HG02623 (cell line): ENCODE measurements at regions not wholly inside any gene's neighbourhood (a gene's known extent, or its start where the extent isn't known, plus 50 kb on each side); places are given as distances from the start of the nearest gene placed in this dataset.

Experiments used
- ATAC-seq: cut with Tn5 transposase; IDR thresholded peaks from one replicate; pipeline ENCODE4 v1.9.1; 2021; ENCODE audit warnings: moderate library complexity; ENCODE audit not compliant: unreplicated experiment

DNA sequence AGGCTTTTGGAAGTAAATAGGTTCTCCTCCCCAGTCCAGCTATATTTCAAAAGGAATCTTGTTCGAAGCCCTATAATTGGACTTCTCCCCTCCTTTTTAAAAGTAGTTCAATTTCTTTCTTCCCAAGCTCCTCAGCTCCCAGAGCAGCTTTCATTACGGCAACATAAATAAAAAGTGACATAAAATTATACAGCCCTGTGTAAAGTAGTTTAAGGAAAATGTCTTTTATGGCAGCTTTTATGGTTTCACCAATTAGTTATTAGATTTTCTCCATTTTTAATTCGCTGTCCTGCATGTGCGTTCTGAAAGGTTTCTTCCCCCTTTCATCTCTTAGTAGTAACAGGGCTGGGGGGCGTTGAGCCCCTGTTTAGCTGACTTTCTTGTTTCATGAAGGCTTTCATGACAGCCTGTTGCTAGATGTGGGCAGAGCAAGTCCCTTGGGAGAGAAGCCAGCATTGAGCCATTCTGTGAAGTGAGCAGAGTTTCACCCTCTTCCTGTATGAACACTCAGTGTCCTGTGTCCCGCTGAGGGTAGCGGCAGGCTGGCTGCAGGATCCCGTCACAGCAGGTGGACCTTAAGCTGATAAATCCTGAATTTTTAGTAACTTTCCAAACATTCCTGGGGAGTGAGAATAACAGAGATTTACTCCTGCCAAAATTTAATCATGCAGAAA is 229.7 kb upstream of the SPRED2 start:
- ATAC-seq, result no peak

DNA sequence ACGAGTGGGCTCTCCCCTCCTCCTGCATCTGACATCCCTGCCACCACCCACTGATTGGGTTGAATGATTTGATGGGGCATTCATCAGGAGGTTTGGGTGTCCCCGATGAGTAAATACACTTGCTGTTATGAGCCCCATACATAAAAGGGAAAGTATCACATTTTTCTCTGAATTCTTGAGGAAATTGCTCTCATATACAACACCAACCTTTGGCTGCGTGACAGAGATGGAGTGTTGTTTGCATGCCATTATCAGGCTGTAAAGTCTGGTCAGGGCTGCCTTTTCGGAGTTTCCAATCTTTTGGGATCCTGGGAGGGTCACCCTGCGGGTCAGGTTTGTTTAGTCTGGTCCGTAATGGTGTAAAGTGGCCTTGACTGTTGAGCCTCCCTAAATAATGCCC is 227.9 kb upstream of the SPRED2 start:
- ATAC-seq, result no peak

DNA sequence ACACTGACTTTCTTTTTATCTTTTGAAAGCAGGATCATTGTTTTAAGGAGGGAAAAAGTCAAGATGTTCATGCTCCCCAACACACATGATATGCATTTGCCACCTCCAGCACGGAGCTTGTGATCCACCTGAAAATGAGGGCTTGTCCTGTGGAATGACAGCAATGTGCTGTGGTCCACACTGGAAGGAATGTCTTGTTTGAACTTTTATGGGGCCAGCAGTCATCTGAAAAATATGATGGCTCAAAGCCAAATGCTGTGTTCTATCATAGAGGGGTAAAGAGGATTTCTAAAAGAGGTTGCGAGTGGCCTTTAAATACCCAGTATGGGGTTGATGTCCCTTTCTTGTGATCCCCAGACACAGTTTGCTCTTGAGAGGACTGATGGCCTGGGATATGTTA is 226.5 kb upstream of the SPRED2 start:
- no peak for ATAC-seq

DNA sequence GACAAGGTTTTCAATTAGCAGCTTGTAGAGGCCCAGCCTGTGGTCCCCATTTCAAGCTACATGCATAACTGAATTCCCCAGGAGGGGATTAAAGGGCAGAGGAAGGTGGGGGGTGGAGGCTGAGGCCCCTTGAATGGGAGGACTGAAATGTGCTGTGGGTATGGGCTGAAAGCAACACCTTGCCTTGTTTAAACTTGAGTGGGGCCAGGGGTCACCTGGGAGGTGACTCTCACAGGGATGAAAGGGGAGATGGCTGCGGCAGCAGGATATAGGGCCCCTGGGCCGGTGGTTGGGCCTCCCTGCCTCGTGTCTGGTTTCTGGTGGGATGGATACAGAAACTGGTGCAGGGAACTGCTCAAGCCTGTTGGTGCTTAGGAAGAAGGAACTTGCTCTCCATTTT is 225.9 kb upstream of the SPRED2 start:
- no peak for ATAC-seq

DNA sequence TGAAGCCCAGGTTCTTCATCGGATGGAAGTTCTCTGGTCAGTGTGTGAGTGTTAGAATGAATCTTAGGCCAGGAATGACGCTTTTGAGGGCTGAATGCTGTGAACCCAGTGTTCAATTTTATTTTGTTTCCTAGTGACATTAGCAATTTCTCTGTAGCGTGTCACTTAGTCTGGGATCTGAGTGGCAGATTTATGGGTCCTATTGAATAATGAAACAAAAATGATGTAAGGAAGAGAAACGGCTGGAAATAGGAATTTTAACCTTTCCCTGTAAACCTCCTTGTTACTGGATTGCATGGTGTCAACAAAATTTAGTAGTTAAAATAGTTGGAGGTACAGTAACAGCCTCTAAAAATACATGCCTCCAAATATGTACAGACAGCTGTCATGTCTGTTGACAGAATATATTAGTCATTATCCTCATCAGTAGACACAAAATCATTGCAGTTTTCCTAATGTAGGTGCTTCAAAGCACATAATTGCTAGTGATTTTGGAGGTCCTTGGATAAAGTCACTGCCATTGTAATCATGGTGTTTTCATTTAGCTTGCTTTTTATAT is 223.8 kb upstream of the SPRED2 start:
- ATAC-seq, result no peak

DNA sequence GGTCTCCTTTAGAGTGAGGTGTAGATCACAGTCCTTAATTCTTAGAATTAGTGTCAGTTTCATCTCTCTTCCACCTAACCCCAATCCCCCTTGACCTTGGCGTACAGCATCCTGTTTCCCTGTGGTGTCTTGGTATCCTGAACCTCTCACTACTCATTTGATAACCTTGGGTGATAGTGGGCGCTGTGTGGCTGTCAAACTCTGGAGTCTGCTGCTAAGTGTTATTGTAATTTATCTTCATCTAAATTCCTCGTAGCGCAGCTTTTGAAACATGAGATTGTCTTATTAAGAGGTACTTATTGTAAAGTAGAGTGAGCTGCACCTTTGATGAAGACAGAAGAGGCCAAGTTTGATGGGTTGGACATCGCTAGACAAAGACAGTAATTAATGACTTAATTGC is 222.6 kb upstream of the SPRED2 start:
- no peak for ATAC-seq

DNA sequence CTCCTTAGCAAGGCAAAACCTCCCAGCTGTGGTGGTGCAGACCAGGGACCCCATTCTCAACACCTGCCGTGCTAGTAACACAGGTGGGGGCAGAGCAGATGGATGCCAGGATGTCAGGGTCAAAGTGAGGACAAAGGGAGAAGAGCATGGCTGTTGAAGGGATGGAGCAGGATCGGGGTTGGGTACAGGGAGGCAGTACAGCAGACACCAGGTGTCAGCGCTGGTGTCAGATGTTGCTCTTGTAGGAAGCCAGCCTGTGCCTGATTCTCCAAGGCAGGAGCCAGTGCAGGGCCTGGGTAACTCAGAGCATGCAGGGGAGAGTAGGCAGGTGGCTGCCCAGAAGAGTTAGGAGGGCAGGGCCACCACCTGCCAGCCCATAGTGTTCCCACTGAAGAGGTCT is 222.1 kb upstream of the SPRED2 start:
- ATAC-seq, result no peak

DNA sequence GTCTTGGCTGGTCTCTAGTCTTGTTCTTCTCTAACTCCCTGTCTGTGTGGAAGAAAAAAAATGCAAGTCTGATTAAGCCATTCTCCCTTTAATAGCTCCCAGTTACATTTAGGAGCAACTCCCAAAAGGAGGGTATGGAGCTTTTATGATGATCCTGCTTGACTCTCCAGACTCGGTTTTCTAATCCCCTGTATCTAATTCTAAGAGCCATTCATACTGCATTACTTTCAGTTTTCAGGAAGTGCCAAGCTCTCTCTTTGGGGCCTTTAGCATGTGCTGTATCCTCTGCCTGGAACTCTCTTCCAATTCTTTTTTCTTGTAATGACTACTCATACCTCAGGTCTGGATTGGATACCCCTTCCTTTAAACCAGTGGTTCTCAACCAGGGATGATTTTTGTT is 219.7 kb upstream of the SPRED2 start:
- no peak for ATAC-seq

DNA sequence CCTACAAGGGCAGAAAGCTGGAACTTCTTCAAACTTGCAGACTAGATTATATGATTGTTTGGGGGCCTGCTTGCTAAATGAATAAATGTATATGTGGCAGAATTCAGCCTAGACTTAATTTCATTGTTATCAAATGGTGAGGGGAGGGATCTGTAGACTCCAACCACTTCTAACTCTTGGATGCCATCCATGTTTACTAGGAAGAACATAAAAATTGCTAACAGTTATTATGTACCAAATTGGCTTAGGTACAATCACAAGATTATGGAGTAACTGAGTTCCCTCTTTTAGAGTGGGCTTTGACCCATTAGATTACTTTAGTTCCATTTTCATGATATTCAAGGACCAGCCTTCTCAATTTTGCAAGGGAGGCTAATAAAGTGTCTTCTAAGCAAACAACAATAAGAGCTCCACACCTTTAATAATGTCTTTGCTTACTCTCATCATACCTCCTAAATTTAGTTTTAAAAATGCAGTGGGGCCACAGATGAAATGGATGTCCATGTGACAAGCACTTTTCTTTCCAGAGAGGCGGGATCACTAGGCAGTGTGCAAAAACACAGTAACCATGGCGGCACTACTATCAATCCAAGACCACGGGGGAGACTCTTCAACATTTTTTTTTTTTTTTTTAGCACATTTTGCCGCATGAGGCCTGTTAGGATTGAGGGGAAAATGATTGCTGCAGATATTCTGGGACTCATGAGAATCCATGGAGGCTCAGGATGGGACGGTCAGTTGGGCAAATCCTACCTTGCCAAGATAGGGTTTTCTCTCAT is 217.6 kb upstream of the SPRED2 start:
- ATAC-seq, result no peak

DNA sequence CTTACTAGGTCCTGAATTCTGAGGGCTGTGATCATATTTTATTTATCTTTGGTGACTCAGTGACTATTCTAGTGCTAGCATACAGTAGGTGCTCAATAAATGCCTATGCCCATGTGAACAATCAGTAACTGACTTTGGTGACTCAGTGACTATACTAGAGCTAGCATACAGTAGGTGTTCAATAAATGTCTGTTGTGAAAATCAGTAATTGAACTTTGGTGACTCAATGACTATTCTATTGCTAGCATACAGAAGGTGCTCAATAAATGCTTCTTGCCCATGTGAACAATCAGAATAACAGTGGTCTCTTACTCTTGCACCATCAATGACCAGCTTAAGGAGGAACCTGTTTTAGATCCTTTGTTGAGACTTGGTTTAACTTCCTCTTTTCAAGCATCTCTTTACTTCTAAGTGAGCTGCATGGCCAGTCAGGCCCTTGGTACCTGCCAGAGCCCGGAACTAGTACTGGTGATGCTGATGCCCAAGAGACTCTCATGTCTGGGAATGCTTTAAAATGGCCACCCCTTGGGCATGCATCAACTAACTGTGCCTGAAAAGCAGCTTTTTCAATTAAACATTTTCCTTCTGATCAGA is 214.9 kb upstream of the SPRED2 start:
- ATAC-seq, result no peak

DNA sequence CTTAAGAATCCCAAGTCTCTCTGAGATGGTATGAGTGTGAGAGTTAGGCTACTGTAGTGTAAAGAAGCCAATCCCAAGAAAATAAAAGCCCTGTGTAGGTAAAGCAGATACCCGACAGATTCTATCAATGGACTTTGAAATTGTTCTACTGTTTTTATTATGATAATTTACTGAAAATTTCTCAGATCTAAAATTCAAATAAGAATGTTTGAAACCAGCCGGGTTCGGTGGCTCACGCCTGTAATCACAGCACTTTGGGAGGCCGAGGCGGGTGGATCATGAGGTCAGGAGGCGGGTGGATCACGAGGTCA is 208.3 kb upstream of the SPRED2 start:
- ATAC-seq, result no peak

DNA sequence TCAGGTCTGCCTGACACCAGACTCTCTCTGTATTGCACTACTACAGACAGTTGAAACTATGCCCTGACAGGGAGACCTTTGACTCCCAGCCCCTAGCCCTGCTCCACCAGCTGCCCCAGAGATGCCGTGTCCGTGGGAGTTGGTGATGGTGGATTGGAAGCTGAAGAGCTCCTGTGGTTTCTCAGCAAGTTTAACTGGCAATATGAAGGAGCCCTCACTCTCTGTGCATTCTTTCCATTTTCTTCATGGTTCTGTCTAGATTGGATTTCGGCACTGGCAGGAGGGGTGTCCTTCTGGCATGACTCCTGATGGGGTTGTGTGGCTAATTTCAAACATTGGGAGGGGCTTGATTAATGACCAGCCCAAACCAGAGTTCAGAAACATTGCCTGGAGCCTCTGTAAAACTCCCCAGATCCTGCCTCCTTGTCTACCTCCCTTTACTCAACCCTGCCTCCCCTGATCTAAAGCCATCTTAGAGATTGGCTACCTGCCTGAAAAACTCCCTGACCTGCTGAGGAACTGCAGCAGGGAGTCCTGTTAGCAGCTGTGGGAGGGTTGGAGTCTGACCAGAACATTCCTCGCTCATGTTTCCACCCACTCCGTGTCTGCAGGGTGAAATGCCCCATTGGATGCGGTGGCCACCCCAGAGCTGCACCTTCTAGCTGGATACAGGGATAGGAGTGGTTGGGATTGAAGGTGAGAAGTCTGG is 206.9 kb upstream of the SPRED2 start:
- ATAC-seq, result no peak

DNA sequence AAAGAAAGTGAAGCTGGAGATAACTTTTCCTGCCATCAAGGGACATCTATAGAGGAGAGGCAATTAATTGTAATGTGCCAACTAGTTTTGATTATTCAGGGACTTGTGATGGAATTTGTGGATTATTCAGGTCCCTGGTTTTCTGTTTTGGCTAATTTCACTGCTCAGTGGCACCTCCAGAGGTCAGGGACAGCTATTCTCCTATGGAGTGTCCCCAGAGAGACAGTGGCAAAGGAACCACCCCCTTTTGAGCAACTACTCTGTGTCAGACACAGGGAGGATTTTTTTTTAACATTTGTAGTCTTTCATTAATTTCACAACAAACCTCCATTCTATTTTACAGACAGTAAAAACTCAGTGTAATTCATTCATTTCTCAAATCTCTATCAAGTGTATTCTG is 206.0 kb upstream of the SPRED2 start:
- ATAC-seq, result no peak

DNA sequence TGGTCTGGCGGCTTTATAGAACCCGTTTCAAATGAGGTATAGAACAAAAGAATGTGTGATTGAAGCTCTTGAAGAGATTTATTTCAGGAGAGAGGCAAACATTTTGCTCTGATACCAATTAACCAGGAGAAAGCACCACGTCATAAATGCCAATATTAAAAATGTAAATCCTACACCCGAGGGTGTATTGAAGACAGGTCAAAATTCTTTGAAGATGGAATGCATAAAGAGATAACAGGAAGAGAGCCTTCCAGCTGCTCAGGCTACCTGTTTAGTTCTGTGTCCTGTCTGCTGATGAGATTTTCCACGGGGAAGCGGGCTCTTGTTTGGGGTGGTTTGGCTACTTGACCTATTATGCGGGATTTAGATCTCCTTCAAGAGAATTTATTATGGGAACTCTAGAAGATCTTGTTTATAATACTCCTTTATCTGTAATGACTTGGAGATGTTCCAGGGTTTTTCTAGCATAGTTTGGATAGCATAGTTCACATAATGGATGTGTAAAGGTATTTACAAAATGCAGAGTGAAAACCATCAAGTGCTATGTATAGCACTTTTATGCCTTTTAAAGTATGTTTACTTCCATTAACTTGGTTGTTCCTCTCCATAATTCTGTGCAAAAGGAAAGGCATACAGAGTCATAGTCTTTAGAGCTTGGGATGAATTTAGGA is 204.5 kb upstream of the SPRED2 start:
- no peak for ATAC-seq

DNA sequence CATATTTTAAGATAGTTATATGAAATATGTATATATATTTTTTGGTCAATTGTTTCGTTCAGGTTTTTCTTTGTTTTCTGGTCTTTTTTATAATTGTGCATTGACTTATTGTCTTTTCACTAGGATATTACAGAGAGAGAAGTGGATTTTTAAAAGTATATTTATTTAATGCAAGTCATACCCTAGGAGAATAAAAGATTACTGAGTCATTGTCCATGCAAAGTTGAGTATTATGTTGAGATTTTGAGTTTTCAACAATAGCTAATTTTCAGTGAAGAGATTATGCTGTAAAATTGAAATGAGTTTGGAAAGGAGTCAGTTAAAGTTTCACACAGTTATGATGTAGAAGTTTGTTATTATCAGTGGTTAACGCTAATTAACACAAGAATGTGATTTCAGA is 203.6 kb upstream of the SPRED2 start:
- no peak for ATAC-seq

DNA sequence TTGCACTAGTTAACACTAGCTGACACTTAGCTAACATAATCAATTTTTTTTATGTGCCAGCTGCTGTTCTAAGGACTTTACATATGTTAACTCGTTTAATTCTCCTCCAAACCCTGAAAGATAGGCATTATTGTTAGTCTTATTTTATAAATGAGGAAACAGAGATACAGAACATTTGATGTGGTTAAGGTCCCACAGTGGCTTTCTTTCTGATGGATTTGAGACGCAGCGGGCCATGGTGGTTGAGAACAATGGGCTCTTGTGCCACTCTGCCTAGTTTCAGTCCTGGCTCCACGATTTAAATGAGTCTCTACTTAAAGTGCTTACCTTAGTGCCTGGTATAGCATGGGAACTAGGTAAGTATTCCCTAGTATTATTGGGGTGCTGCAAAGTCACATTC is 201.9 kb upstream of the SPRED2 start:
- no peak for ATAC-seq

DNA sequence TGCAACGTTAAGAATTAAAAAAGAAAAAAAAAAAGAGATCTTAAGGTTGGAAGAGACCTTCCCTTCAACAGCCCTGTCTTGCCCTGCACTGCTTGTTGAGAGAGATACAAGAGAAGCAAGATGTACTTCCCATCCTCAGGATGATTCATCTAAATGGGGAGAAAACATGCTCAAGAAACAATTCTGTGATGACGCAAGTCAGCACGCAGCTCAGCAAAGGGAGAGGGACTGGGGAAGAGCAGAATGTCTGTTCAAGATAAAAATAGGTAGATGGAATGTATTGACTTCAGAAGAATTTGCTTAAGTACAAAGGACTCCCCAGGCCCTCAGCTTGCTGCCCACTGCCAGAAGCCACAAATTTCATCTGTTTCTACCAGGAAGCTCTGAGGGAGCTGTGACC is 198.2 kb upstream of the SPRED2 start:
- ATAC-seq, result no peak

DNA sequence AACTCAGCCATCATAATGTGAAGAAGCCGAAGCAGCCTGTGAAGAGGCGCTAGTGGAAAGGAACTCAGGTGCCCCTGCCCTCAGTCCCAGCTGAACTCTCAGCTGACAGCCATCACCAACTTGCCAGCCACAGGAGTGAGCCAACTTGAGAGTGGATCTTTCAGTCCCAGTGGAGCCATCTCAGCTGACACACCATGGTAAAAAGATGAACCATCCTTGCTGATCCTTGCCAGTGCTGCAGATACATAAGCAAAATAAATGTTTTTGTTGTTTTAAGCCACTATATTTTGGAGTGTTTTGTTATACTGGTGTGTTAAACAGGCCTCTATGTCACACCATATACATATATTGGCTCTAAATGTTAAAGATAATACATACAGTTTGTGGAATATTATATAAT is 195.8 kb upstream of the SPRED2 start:
- ATAC-seq, result no peak

DNA sequence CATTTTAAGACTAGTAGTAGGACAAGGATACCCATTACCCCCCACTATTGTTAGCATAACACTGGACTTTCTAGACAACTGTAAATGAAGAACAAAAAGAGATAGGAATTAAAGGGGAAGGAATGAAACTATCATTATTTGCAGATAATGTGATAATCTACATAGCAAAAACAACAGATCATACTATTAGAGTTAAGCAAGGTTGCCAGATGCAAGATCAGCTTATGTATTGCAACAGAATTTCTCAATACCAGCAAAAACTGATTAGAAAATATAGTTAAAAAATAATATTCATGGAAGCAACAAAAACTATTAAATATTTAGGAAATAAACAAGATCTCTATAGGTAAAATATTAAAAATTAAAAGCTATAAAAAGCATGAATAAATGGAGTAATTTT is 194.4 kb upstream of the SPRED2 start:
- no peak for ATAC-seq

DNA sequence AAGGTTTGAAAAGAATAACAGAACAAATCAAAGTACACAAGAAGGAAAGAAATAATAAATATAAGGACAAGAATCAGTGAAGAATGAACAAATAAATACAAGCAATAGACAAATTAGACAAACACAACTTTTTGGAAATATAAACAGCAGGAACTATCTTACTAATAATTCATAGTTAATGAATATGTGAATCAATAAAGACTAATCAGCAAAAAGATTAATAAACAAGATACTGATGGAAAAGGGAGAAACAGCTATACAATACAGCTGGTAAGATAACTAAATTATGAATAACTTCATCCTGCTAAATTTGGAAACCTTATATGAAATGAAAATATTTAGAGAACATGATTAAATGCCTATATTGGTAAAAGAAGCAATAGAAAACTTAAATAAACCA is 193.6 kb upstream of the SPRED2 start:
- no peak for ATAC-seq

DNA sequence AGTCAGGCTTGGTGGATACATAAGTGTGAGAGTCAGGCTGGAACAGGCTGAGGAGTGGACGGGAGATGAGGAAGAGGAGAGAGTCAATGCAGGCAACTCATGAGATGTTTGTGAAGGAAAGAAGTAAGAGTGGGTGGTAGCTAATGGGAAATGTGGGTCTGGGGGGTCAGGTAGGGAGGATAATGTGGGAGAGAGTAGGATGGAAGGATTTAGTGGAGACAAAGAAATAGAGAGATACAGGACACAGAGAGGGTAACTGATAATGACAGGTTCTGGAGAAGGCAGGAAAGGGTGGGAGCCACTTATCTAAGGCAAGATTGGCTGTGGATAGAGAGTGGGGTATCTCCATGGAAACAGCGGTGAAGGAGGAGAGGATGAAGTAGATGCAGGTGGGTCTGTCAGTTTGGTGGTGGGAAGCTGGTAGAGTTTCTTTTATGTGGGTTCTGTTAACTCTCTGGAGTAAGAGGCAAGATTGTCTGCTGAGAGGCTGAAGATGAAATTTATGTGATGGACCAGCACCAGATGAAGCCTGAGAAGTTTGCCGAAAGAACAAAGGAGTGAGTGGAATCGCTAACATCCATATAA is 190.6 kb upstream of the SPRED2 start:
- no peak for ATAC-seq
